ENCODE measurements at regions not wholly inside any gene's neighbourhood (a gene's known extent, or its start where the extent isn't known, plus 50 kb on each side); places are given as distances from the start of the nearest gene placed in this dataset.
A peak's percentile ranks its signal among the peaks of the same experiment; 100 is the strongest.

DNA sequence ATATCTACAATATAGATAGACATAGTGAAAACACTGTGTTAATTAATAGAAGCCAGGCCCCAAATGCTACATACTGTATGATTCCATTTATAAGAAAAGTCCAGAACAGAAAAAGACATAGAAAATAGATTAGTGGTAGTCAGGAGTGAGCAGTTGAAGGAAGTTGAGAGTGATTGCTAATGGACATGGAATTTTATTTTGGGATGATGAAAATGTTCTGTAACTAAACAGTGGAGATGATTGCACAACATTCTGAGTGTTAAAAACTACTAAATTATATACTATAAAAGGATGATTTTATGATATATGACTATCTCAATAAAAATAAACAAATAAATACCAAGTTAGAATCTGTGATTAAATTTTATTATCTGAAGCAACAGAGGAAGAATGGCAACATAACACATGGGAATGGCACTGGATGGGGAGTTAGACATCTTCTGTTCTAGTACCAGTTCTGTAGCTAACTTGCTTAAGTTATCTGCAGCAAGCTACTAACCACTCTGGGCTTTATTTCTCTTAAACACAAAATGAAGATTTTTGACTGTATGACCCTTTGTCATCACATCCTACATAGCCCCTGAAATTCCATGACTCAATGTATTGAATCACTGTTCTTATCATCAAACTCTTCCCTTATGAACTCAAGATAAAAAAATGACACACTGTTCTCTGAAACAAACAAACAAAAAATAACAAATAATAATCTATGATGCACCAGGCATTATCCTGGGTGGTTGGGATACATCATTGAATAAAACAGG lies 612.7 kb downstream of the TBL1XR1 start:
- peak overlapping the region; percentile 53 for H3K27ac ChIP-seq
- DNase-seq (ENCODE audit: low read depth, low spot score): no peak

DNA sequence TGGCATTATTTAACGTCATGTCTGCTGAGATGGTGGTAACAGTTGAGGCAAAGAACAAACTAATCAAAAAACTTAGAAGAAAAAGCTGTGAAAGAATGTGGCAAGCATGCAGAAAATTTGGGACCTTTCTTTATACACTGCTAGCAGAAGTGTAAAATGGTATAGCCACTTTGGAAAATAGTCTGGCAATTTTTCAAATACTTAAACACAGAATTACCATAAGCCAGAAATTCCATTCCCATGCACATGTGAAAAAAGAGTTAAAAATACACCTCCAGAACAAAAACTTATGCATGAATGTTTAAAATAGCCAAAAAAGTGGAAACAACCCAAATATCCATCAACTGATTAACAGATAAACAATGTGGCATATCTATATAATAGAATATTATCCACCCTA lies 613.3 kb downstream of the TBL1XR1 start:
- peak overlapping the region; percentile 53 for H3K27ac ChIP-seq
- DNase-seq (ENCODE audit: low read depth, low spot score): no peak

- H3K27ac ChIP-seq: no peak overlapping the region
- no peak for DNase-seq (ENCODE audit: low read depth, low spot score)
These were observed 615.7 kb downstream of the TBL1XR1 start for GRCh38 chr3:176581589-176581988.

DNA sequence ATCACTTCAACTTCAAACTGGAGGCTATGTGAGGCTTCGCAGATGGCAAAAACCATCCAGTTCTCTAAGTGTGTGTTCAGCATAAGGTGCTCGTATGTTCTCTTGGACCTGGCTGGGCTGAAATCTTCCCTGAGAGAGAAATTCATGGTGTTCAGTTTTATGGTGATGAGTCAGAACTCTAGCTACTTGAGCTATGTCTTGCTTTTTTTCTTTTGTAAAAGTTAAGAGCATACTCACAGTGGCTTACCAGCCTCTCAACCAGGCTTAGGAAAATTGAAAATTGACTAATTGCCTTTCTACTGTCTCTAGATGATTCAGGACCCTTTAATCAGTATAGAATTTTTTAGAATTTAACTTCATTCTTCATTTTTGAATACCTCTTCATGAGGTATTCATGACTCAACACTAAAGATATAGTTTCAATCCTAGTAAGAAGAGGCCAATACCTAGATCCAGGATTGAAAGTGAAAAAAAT lies 617.5 kb downstream of the TBL1XR1 start:
- DNase-seq (ENCODE audit: low read depth, low spot score): no peak
- H3K27ac ChIP-seq: no peak overlapping the region

GRCh38 chr3:176578316-176578715 lies 619.0 kb downstream of the TBL1XR1 start:
- no peak overlapping the region for H3K27ac ChIP-seq

DNA sequence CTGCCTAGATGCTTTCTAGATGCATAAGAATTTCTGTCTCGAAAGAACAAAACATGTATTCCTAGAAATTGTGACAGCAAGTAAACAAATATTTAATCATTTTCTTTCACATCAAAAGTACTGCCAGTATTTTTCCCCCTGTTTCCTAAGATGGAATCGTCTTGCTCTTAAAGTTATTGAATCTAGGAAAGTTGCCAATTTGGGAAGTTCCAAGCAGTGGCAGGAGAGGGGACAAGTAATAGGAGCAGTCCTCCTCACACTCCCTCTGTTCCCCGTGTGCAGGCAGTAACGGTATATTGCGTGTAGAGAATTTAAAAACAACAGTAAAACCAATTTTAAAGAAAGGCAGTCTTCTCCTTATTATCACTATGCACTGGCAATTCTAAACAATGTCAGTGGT lies 619.8 kb downstream of the TBL1XR1 start:
- no peak for DNase-seq (ENCODE audit: low read depth, low spot score)
- H3K27ac ChIP-seq: no peak overlapping the region

More at GRCh38 chr3:176578316-176578715, 619.0 kb downstream of the TBL1XR1 start:
- DNase-seq (ENCODE audit: low read depth, low spot score): no peak

GRCh38 chr3:176574786-176575185 lies 622.5 kb downstream of the TBL1XR1 start:
- H3K27ac ChIP-seq: no peak overlapping the region

DNA sequence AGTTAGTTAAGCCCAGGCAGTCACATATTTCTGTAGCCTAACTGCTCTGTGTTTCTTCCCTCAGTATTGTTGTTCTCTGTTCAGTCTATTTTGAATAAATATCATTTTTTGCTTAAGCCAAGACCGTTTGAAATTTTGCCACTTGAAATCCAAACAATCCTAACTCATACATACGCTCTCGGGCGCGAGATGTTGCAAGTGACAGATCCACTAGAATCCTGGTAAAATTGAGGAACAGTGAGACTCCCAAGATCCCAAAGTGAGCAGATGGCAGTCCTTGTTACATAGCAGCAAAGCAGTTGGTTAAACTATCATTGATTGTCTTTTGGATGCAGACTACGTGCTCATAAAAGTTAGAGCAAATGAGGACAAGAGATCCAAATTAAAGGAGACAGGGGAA lies 625.4 kb downstream of the TBL1XR1 start:
- H3K27ac ChIP-seq: no peak overlapping the region
- DNase-seq (ENCODE audit: low read depth, low spot score): no peak

More at GRCh38 chr3:176574786-176575185, 622.5 kb downstream of the TBL1XR1 start:
- DNase-seq (ENCODE audit: low read depth, low spot score): no peak

- H3K27ac ChIP-seq: no peak overlapping the region
- no peak for DNase-seq (ENCODE audit: low read depth, low spot score)
These were observed 626.3 kb downstream of the TBL1XR1 start for GRCh38 chr3:176570992-176571391.

- no peak overlapping the region for H3K27ac ChIP-seq
- DNase-seq (ENCODE audit: low read depth, low spot score): no peak
These were observed 629.1 kb downstream of the TBL1XR1 start for GRCh38 chr3:176568189-176568588.

DNA sequence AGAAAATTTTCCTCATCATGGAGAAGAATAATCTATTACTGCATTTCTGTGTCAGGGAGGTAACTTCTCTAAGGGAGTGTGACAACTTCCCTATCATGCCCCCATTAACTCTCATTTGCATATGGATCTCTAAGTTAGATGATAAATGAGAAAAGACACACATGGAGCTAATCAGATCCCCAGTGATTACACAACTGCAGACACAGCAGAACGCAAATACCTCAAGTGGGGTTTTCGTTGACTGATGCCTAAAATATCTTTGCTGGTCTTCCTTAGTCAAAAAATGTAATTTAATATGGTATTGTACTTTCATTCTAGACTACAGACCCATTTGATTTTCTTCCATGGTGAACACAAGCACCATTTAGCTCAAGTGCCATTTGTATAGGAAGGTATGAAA lies 630.5 kb downstream of the TBL1XR1 start:
- no peak for DNase-seq (ENCODE audit: low read depth, low spot score)
- no peak overlapping the region for H3K27ac ChIP-seq

GRCh38 chr3:176562331-176562730 lies 635.0 kb downstream of the TBL1XR1 start:
- no peak overlapping the region for H3K27ac ChIP-seq
- no peak for DNase-seq (ENCODE audit: low read depth, low spot score)

GRCh38 chr3:176561826-176562225 lies 635.5 kb downstream of the TBL1XR1 start:
- H3K27ac ChIP-seq: no peak overlapping the region
- no peak for DNase-seq (ENCODE audit: low read depth, low spot score)

DNA sequence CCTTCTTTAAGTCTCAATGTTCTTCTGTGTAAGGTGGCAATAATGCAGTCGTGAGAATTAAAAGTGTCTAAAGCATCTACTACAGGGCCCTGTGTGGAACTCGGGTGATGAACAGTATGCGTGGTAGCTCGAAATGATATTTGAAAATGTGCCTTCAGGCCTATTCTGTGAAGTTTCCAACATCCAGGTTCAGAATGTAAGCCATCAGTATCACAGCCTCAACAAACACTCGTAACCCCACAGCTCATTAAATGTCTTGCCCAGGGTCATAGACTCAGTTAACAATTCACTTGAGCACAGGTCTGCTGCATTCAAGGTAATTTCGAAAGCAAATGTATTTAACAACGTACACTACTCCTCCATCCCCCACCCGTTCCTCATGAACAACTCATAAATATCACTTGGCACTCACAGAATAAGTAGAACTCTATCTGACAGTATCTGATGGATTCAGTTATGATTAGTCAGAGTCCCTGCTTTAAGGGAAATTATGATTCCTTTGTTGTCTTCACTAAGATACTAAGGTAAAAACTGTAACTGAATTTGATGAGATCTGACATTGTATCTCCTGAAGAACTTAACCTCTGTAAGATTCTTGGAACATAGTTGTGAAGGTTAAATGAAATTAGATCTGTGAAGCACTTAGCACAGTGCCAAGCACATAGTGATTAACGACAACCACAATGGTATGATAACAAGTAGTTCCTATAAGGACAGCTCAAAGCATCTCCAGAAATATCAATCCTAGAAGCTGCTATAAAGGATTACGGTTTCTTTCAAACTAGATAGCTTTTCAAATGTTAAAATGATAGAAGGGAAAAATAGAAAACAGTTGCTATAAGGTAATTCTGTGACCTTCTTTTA lies 642.3 kb downstream of the TBL1XR1 start:
- no peak for DNase-seq (ENCODE audit: low read depth, low spot score)
- H3K27ac ChIP-seq: no peak overlapping the region

GRCh38 chr3:176554264-176554663 lies 643.0 kb downstream of the TBL1XR1 start:
- H3K27ac ChIP-seq: no peak overlapping the region
- DNase-seq (ENCODE audit: low read depth, low spot score): no peak

DNA sequence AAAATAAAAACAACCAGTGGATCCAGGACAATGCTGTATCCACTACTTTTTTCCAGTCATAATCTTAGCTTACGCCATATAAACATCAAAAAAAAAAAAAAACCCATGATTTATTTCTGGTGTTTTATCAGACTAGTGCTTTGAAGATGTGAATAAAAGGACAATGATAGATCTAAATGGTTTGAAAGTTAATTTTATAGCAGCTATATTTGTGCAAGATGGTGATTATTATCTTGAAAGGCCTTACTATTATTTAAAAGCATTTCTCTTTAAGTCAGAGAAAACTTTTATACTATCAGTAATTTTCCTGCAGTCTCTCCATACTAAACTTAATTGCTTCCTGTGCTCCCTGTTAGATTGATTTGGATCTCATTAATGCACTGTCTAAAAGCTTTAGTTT lies 670.3 kb downstream of the TBL1XR1 start:
- DNase-seq (ENCODE audit: low read depth, low spot score): no peak

GRCh38 chr3:176526225-176526624 lies 671.1 kb downstream of the TBL1XR1 start:
- DNase-seq (ENCODE audit: low read depth, low spot score): no peak
- H3K27ac ChIP-seq: no peak overlapping the region

More for the DNA sequence above, 670.3 kb downstream of the TBL1XR1 start:
- H3K27ac ChIP-seq: no peak overlapping the region

- DNase-seq (ENCODE audit: low read depth, low spot score): no peak
- H3K27ac ChIP-seq: no peak overlapping the region
These were observed 674.2 kb downstream of the TBL1XR1 start for GRCh38 chr3:176523114-176523513.

DNA sequence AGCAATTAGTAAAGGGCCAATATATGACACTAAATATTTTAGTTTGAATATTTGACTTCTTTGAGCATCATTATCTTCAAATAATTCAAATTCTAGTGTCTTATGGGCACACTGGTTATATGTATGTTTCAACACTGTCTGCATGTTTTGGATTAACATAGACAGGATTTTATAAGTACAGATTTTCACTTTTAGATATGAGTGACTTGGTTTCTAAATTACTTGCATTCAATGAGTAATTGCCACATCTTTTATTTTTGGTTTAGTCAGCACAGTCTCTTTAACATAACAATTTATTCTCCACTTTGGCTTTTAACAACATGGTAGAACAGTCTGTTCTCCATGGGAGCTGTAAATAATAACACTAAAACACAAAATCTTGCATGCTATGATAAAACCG lies 674.8 kb downstream of the TBL1XR1 start:
- DNase-seq (ENCODE audit: low read depth, low spot score): no peak
- no peak overlapping the region for H3K27ac ChIP-seq

DNA sequence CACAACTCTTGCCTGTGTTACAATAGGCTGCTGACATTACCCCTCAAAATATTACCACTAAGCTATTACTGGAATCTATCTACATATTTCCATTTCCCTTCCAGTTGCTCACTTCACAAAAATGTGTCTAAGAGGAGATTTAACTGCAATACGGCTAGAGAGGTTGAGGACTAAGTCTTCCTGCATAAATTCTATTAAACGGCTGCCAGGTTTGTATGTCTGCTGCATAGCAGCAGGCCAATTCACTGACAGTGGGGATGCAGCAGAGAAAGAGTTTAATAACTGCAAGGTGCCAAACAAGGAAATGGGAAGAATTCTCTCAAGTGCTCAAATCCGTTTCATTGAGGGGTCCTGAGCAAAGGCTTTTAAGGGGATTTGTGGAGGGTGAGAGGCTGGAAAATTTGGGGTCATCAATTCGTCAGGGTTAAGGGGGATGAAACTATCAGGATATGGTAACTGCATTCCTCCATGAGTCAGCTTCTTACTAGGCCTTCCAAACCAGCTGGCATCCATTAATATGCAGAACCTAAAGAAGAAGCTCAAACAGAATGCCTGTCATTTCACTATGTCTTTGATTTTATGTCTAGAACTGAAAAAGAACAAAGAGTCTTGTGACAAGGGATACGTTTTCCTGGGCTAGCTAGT lies 675.6 kb downstream of the TBL1XR1 start:
- no peak overlapping the region for H3K27ac ChIP-seq
- no peak for DNase-seq (ENCODE audit: low read depth, low spot score)

DNA sequence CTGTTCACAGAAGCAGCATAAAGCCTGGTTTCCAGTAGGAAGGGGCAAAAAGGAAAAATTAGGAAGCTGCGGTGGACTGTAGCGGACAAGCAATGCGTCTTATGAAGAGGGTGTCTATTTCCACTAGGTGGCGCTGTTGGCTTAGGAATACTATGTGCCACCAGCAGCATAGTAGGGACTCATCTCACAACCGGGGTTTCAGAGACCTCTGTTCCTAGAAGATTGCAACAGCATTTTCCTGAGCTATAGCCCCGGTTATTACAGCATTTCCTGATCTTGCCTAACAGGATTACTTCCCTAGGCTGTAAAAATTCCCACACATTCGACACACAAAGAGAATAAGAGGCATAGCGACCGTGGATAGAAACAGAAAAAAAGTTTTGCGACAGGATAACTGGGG lies 683.0 kb downstream of the TBL1XR1 start:
- DNase-seq (ENCODE audit: low read depth, low spot score): no peak
- no peak overlapping the region for H3K27ac ChIP-seq
